ENCODE measurements at regions not wholly inside any gene's neighbourhood (a gene's known extent, or its start where the extent isn't known, plus 50 kb on each side); places are given as distances from the start of the nearest gene placed in this dataset.

- no peak for TF ChIP-seq EP300 (IDR thresholded peaks at IDR 0.05)
- TF ChIP-seq CTCF (IDR thresholded peaks at IDR 0.05): peak in 5 of 7 experiments; percentile 41 to 49 (median 45)
These were observed 1156.3 kb downstream of the SORCS3 start for GRCh38 chr10:105797234-105797890.
